Adrenal gland (tissue), 9 donors: ENCODE measurements at regions not wholly inside any gene's neighbourhood (a gene's known extent, or its start where the extent isn't known, plus 50 kb on each side); places are given as distances from the start of the nearest gene placed in this dataset.

Experiments used
- DNase-seq, 7 donors: peaks; one replicate each; pipeline ENCODE4 v3.0.0-alpha.2; 2019 to 2020
- H3K27ac ChIP-seq, 5 donors: fragments of 200-600 bp; sonication (generic) in 4 of 5; 1 replicate in 3 of 5; 2 replicates in 2 of 5; pipeline versions ENCODE4 v1.5.1 to v1.8.0; 2016 to 2020; ENCODE audit warnings: mild to moderate bottlenecking in 1 of 5
- H3K27me3 ChIP-seq: fragments of 200-600 bp; 2 replicates; pipeline ENCODE4 v1.8.0; 2021
- H3K36me3 ChIP-seq, 2 donors: fragments of 200-600 bp; replicated peaks in 1 of 2; 1 replicate in 1 of 2; 2 replicates in 1 of 2; pipeline versions ENCODE4 v1.5.1 to v1.8.0; 2018 to 2022
- H3K4me1 ChIP-seq, 2 donors: fragments of 200-600 bp; replicated peaks in 1 of 2; 1 replicate in 1 of 2; 2 replicates in 1 of 2; pipeline versions ENCODE4 v1.5.1 to v1.8.0; 2018 to 2021
- H3K4me3 ChIP-seq, 4 donors: fragments of 200-600 bp; sonication (generic) in 3 of 4; one replicate each; pipeline ENCODE4 v1.5.1; 2016 to 2018
- H3K9me3 ChIP-seq, 3 donors: fragments of 200-600 bp; sonication (generic) in 1 of 3; replicated peaks in 1 of 3; 1 replicate in 2 of 3; 2 replicates in 1 of 3; pipeline versions ENCODE4 v1.5.1 to v1.8.0; 2016 to 2021
- POLR2A ChIP-seq, 2 donors: fragments of 450-650 bp; IDR thresholded peaks; one replicate each; pipeline ENCODE4 v1.6.1; 2017; ENCODE audit warnings: antibody characterized with exemption in 2 of 2, mild to moderate bottlenecking in 2 of 2, moderate library complexity in 1 of 2
- WGBS, 4 donors: extraction: QIAGEN DNeasy Blood & Tissue Kit in 2 of 4; methylation state at CpG; one replicate each; pipeline versions ENCODE4 v1.1.5 to v1.1.7; 2013 to 2017; 5-methylcytosine and 5-hydroxymethylcytosine counted together
- intact Hi-C, 2 donors: fragments of 100-400 bp; cut with DNase I; formaldehyde crosslinking; loops; one replicate each; pipeline versions ENCODE4 v1.14.1 to v1.15.0; 2022 to 2023
- TF ChIP-seq, protein P1 (sequence below), 6 experiments: fragments of 450-650 bp in 4 of 6; fragments of 200-600 bp in 2 of 6; sonication (generic) in 1 of 6; IDR thresholded peaks; 1 replicate in 5 of 6; 2 replicates in 1 of 6; pipeline versions ENCODE4 v1.5.1 to v1.8.0; 2016 to 2021; ENCODE audit warnings: antibody characterized with exemption in 6 of 6, mild to moderate bottlenecking in 2 of 6, moderate library complexity in 1 of 6
- donor health status: healthy with polysubstance abuse.
- donor health status: Bipolar disorder and iron deficiency.
- donor health status: DM: yes; HTN: yes; CAD: no.
- donor health status: DM: no; HTN: no; CAD: no.
- donor health status: DM: no; HTN: no; CAD: no.

DNA sequence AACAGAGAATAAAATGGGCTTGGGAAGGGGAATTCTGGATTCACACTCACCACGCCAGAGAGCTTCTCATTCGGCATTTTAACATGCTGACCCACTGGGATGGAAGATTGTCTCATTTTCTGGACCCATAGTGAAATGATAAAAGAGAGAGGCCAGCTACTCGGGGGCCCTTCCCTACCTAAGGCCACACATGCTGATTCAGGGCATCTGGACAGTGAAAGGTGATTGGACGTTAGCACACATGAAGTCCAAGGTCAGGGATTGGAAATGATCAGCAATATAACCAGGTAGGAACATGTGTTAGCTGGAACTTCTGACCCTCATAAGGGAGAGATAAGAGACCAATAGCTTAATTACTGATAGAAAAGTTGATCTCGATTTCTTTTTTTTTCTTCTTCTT, 183.7 kb downstream of the NUFIP1 start:
- no peaks in the 10 kb centered on the region for H3K27me3 ChIP-seq
- H3K4me3 ChIP-seq, result no peak overlapping the region
- TF ChIP-seq POLR2A (IDR thresholded peaks at IDR 0.05), result no peak
- TF ChIP-seq, protein P1, sequence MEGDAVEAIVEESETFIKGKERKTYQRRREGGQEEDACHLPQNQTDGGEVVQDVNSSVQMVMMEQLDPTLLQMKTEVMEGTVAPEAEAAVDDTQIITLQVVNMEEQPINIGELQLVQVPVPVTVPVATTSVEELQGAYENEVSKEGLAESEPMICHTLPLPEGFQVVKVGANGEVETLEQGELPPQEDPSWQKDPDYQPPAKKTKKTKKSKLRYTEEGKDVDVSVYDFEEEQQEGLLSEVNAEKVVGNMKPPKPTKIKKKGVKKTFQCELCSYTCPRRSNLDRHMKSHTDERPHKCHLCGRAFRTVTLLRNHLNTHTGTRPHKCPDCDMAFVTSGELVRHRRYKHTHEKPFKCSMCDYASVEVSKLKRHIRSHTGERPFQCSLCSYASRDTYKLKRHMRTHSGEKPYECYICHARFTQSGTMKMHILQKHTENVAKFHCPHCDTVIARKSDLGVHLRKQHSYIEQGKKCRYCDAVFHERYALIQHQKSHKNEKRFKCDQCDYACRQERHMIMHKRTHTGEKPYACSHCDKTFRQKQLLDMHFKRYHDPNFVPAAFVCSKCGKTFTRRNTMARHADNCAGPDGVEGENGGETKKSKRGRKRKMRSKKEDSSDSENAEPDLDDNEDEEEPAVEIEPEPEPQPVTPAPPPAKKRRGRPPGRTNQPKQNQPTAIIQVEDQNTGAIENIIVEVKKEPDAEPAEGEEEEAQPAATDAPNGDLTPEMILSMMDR (IDR thresholded peaks at IDR 0.05), result no peak
- H3K27ac ChIP-seq, result no peak overlapping the region
- intact Hi-C loops, result no loop called here
- no peaks in the 10 kb centered on the region for H3K36me3 ChIP-seq
- DNase-seq, result no peak
- WGBS, 4 donors, result 87 to 96% (median 91%) methylated on average over 5 of the region's 5 CpGs
- no peaks in the 10 kb centered on the region for H3K9me3 ChIP-seq
- peaks cover 6 to 7% of the 10 kb centered on the region in 2 donors for H3K4me1 ChIP-seq

DNA sequence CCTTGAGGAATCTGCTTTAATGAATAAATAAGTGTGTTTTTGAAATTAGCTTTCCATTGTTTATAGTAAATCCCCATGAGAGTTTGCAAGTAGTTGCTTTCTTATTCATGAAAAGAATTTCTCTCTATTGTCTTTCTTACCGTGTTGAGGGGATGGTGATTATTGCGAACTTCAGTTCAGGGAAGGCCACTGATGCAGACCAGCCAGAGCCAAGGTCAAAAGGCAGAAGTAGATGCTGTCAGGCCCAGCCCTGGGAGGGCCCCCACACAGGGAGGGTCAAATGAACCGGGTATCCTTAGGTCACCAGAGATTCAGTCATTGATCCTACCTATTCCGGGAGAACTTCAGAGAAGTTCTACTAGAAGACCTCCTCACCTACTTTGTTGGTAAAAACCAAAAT, 185.9 kb downstream of the NUFIP1 start:
- TF ChIP-seq, protein P1 (IDR thresholded peaks at IDR 0.05), result no peak
- TF ChIP-seq POLR2A (IDR thresholded peaks at IDR 0.05), result no peak
- no peaks in the 10 kb centered on the region for H3K9me3 ChIP-seq
- intact Hi-C loops, result no loop called here
- DNase-seq, result no peak
- H3K4me1 ChIP-seq, result no peaks in the 10 kb centered on the region
- H3K27me3 ChIP-seq, result no peaks in the 10 kb centered on the region
- H3K4me3 ChIP-seq, result no peak overlapping the region
- H3K36me3 ChIP-seq, result no peaks in the 10 kb centered on the region
- no peak overlapping the region for H3K27ac ChIP-seq
- WGBS, 4 donors, result 79 to 99% (median 91%) methylated on average over 4 of the region's 4 CpGs

DNA sequence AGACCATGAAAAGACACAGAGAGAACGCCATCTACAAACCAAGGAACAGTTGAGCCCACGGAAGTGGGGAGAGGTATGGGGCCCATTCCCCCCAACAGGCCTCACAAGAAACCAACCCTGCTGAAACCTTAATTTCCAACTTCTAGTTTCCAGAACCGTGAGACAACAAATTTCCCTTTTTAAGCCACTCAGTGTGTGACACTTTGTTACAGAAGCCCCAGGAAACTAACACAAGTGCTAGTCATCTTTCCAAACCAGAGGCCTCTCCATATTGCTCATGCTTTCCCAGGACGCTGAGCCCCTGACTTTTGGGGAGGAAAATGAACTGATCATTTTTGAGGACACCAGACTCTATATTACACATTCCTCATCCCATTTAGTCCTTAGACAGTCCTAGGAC, 186.8 kb downstream of the NUFIP1 start:
- intact Hi-C loops, result no loop called here
- TF ChIP-seq, protein P1 (IDR thresholded peaks at IDR 0.05), result no peak
- TF ChIP-seq POLR2A (IDR thresholded peaks at IDR 0.05), result no peak
- no peak for DNase-seq
- no peaks in the 10 kb centered on the region for H3K36me3 ChIP-seq
- no peaks in the 10 kb centered on the region for H3K4me1 ChIP-seq
- no peaks in the 10 kb centered on the region for H3K9me3 ChIP-seq
- no peak overlapping the region for H3K27ac ChIP-seq
- no peaks in the 10 kb centered on the region for H3K27me3 ChIP-seq
- H3K4me3 ChIP-seq, result no peak overlapping the region
- 78 to 85% (median 82%) methylated on average over 4 of the region's 4 CpGs for WGBS, 4 donors

DNA sequence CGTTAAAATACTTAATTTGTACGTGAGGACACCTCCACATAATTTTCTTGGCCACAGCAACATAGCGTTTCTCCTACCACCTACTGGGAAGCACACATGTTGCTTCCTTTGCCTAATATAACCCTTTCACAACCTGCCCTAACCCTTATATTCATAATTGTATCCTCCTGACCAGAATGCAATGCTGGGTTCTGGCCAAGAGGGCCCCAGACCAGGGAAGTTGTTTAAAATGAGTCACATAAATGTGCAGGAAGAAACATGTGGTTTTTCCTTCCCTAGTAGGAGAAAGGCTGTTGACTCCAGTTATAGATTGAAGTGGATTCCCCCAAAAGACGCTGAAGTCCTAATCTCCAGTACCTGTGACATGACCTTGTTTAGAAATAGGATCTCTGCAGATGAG, 187.3 kb downstream of the NUFIP1 start:
- intact Hi-C loops, result no loop called here
- no peaks in the 10 kb centered on the region for H3K4me1 ChIP-seq
- H3K36me3 ChIP-seq, result no peaks in the 10 kb centered on the region
- no peaks in the 10 kb centered on the region for H3K27me3 ChIP-seq
- no peak for TF ChIP-seq POLR2A (IDR thresholded peaks at IDR 0.05)
- TF ChIP-seq, protein P1 (IDR thresholded peaks at IDR 0.05), result no peak
- WGBS, 4 donors, result 75 to 81% (median 78%) methylated on average over 4 of the region's 4 CpGs
- H3K4me3 ChIP-seq, result no peak overlapping the region
- no peak overlapping the region for H3K27ac ChIP-seq
- no peaks in the 10 kb centered on the region for H3K9me3 ChIP-seq
- no peak for DNase-seq
